HG02798 (cell line): ENCODE measurements at regions not wholly inside any gene's neighbourhood (a gene's known extent, or its start where the extent isn't known, plus 50 kb on each side); places are given as distances from the start of the nearest gene placed in this dataset.

Source experiments
- ATAC-seq: cut with Tn5 transposase; IDR thresholded peaks from one replicate; pipeline ENCODE4 v1.9.1; 2021; ENCODE audit warnings: mild to moderate bottlenecking; ENCODE audit not compliant: unreplicated experiment, poor library complexity

DNA sequence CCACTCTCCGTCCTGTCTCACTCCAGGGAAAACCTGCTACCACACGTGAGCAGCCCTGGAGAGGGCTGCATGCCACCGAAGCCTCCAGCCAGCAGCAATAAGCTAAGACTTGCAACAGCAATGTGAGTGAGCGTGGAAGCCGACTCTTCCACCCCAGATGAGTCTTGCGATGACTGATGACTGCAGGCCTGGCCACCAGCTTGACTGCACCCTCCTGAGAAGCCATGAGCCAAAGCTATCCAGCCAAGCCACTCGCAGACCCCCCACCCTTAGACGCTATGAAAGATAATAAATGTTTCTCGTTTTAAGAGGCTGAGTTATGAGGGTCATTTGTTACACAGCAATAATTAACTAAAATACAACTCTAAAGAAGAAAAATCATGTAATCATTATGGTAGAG, 118.6 kb upstream of the GALNT2 start:
- no peak for ATAC-seq

DNA sequence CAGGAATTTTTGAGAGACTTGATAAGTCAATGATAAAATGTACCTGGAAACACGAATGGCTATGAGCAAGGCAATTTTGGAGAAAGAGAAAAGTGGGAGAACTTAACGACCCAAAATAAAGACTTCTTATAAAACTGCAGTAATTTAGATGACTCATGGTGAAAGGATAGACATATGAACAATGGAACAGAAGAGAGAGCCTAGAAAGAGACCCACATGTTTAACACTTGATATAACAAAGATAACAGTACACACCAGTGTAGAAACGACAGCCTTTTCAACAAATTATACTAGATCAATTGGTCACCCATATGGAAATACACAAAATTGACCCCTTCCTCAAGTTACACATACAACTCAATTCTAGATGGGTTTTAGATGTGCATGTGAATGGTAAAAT, 117.5 kb upstream of the GALNT2 start:
- ATAC-seq: no peak

DNA sequence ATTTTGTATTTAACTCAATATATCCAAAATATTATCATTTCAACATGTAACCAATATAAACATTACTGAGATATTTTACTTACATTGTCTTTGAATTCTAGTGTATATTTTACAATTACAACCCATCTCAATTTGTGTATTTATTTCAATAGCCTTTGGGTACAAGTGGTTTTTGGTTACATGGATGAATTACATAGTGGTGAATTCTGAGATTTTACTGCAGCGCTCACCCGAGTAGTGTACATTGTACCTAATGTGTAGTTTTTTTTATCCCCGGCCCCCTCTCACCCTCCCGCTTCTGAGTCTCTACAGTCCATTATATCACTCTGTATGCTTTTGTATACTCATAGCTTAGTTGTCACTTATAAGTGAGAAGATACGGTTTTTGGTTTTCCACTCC, 117.0 kb upstream of the GALNT2 start:
- no peak for ATAC-seq

DNA sequence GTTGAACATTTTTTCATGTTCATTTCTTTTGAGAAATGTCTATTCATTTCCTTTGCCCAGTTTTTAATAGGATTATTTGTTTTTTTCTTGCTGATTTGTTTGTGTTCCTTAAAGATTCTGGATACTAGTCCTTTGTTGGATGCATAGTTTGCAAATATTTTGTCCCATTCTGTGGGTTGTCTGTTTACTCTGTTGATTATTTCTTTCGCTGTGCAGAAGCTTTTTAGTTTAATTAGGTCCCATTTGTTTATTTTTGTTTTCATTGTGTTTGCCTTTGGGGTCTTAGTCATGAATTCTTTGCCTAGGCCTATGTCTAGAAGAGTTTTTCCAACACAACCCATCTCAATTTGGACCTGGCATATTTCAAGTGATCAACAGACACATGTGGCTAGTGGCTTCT, 116.1 kb upstream of the GALNT2 start:
- ATAC-seq: no peak

DNA sequence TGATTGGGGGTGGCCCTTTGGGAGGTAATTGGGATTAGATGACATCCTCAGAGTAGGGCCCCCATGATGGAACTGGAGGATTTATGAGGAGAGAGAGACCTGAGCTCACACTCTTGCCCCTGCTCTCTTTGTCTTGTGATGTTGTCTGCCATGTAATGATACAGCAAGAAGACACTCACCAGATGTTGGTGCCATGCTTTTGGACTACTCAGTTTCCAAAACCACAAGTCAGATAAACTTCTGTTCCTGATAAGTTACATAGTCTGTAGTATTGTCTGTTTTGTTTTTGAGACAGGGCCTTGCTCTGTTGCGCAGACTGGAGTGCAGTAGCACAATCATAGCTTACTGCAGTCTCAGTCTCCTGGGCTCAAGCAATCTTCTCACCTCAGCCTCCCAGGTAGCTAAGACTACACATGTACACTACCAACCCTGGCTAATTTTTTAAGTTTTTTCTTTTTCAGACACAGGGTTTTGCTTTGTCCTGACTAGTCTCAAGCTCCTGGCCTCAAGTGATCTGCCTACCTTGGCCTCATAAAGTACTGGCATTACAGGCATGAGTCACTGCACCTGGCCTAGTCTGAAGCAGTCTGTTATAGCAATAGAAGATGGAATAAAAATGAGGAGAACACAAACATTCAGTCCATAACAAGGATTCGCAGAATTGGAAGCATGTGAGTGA, 115.0 kb upstream of the GALNT2 start:
- no peak for ATAC-seq

DNA sequence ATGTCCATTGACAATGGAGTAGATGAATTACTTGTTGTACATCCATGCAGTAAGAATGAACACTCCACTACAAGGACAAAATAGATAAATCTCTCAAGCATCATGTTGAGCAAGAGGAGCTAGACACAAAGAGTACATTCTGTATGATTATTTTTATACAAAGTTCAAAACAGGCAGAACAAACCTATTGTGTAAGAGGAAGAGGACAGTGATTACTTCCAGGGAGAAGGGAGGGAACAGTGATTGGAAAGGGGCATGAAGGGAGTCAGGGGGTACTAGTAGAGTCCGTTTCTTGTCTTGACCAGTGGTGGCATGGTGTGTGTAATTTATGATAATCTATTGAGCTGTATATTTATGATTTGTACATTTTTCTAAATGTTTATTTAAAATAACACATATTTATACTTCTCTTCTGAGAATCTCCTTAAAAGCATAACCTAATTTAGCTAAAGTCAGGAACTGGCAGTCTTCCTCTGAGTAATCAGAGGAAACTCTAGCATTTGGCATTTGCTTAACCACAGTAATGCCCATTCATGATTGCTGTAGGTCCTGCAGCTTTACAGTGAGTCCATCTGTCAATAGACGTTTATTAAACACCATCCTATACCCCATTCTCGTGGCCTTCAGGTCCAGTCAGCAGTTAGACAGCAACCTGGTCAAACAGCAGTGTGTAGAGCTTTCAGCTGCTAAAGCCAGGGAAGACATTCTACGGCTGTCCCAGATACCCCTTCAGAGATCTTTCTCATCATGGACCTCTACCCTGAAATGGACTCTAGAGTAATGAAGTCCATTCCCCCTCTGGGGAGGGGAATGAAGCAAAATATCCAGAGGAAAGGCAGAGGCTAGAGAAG, 114.1 kb upstream of the GALNT2 start:
- ATAC-seq: no peak

DNA sequence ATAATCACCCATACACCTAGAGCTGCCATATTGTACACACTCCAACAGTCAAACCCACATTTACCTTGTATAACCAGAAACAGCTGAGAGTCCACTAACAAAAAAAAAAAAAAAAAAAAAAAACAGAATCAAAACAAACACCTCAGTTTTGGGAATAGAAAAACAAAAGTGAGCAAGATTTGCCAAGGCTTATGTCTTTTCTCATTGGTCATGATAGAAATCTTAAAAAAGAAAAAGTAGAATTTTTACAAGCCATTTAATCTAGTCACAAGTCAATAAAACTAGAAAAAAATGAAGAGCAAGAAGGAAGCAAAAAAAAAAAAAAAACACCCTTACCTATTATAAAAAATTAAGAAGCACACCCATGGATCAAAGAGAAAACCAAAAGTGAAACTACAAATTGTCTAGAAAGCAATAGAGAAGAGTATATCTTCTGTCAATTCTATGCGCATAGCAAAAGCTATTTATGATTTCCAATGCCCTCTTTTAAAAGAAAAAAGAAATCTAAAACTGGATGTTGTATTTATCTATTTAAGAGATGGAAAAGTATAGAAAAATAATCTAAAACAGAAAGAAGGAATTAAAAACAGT, 113.2 kb upstream of the GALNT2 start:
- no peak for ATAC-seq

DNA sequence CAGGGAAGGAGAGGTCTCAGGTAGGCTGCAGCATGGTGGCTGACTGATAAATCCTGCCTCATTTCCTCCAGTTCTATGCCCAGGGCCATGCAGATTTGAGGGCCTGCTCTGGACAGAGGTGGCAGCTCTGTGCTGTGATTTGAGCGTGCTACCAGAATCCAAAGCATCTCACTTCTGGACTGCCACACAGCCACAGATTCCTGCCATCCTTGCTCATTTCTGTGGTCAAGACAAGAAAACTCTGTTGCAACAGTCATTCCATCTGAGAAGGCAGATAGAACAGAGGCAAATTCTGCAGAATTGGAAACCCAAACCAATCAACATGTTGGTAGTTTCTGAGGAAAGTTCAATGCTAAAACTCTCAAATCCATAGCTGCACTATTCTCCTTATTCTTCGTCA, 102.8 kb upstream of the GALNT2 start:
- ATAC-seq: no peak

DNA sequence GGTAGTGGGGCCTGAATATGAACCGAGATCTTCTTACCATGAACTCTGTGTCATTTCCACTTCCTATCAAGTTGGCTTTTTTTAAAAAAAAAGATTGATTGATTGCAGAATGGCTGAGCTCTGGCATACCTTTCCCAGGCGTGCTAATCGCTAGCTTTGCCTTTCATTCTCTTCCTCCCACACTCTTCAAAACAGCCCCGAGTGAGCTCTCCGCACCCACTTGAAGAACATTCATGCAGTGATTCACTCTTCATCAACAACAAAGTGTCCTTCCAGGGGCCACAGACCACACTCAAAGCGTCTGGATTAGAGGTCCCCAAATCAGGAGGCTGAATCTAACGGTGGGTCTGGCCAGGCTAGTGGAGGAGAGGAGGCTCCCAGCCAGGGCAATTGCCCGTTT, 96.3 kb upstream of the GALNT2 start:
- ATAC-seq: no peak

DNA sequence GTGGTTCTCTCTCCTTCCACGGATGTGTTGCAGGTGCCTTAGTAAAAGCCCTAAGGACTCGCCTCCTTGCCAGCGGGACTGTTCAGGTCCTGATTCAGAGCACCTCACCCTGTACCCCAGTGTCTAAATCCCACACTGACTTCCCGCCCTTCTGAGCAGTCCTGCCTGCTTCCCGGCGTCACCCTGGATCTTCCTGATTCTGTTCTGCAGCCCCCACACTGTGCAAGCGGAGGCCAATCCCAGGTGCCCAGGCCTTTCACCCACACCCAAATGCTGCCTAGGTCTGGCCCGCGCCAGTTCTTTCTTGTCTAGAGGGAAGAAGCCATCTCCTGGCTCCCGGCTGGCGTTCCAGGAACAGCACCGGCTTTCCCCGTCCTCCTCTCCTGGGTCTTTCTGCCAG, 95.9 kb upstream of the GALNT2 start:
- no peak for ATAC-seq

DNA sequence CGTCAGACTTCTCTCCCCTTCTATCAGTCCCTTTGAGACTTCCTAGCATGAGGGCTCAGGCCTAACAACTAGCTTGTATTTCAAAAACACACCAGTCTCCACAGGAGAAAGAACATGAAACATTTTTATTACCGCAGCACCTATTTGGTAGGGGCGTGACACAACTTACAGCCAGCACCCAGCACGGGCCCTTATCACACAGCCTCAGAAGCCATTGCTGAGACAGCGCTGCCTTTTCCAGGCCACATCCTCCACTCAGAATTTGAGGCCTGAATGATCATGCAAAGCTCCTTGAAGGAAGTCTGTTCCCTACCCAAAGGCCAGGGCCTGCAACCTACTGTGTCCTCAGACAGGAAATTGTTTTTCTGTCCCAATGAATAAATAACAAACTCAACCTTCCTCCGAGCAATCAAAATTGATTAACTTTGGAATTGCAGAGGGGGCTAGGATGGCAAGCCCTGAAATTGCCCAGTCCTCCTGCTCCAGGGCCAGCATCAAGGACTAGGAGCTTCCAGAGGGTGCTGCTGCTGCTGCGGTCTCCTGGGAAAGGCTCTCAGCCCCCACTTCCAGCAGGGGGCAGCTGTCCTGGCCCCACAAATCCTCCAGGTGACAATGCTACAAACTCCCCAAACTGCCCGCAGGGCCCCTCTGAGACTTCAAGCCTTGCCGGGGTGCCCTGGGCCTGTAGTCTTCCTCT, 94.3 kb upstream of the GALNT2 start:
- ATAC-seq: no peak

DNA sequence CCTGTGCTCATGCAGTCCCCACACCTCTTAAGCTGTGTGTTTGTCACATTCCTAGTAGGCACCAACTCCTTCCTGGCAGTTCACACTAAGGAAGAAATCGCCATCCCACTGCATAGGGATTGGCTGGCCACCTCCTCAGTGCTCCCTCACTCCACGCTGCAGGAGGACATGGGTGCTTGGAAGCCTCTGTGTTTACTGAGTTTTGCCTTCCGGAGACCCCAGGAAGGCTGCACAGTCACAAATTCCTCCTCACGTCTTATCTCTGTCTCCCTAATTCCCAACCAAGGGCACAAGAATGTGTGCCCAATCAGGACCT, 93.8 kb upstream of the GALNT2 start:
- ATAC-seq: no peak

DNA sequence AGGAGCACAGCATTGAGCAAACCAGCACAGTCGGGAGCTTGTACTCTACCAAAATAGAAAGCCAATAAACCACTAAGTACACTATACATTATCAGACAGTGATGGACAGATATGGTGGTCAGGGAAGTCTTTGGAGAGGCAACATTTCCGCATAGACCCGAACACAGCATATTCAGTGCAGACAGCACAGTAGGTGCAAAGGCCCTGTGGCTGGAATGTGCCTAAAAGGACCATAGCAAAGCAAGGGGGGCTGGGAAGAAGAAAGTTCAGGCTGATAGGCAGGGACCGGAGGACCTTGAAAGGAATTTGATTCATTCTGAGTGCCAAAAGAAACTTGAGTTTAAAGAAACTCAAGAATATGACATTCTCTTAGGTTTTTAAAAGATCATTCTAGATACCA, 92.0 kb upstream of the GALNT2 start:
- ATAC-seq: no peak

DNA sequence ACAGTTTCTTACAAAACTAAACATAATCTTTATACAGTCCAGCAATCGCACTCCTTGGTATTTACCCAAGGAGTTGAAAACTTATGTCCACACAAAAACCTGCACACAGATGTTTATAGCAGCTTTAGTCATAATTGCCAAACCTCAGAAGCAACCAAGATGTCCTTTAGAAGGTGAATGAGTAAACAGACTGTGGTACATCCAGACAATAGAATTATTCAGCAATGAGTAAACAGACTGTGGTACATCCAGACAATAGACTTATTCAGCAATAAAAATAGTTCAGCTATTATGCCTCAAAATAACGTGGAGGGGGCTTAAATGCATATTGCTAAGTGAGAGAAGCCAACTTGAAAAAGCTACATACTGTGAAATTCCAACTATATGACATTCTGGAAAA, 87.0 kb upstream of the GALNT2 start:
- no peak for ATAC-seq

DNA sequence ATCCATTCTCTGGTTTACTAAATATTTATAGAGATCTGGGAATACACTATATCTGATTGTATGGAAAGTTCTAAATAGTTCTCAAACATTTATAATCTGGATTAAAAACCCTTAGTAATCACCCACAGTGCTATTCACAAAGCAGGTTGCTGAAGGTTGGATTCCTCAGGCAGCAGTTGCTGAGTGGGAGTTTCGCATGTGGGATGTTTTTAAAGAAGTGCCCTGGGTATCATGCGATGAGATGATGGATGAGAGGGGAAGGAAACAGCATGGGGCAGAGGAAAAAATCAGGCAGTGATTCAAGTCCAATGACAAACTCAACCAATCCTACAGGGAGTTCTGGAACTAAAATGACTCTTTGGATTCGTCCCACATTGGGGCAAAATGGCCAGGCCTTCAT, 85.3 kb upstream of the GALNT2 start:
- no peak for ATAC-seq

DNA sequence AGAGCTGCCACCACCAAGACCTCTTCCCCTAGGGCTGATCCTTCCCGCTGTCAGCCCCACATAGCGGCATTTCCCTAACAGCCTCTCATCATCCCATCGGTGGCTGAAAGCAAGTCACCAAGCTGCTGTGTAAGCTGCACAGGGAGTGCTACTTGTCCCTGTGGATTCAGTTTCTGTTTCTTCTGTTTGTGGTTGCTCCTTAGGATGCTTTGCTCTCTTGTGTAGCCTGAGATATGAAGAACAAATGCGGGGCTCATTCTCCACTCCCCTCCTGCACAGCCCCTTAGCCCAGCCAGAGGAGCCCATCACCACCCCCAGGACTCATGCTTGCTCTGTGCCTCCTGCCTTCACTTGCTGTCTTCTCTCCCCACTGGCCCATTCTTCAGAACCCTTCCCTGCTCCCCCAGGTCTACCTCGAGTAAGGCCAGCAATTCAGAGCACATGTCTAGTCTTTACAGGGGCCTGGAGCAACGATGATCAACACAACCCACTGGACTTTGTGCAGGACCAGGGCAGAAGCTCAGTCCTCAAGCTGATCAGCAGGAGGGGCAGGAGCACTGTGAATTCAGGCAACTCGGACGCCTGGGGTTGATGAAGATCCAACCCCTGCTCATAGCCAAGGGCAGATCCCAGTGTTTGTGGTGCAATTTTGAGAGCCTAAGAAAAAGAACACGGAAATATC, 82.6 kb upstream of the GALNT2 start:
- no peak for ATAC-seq

DNA sequence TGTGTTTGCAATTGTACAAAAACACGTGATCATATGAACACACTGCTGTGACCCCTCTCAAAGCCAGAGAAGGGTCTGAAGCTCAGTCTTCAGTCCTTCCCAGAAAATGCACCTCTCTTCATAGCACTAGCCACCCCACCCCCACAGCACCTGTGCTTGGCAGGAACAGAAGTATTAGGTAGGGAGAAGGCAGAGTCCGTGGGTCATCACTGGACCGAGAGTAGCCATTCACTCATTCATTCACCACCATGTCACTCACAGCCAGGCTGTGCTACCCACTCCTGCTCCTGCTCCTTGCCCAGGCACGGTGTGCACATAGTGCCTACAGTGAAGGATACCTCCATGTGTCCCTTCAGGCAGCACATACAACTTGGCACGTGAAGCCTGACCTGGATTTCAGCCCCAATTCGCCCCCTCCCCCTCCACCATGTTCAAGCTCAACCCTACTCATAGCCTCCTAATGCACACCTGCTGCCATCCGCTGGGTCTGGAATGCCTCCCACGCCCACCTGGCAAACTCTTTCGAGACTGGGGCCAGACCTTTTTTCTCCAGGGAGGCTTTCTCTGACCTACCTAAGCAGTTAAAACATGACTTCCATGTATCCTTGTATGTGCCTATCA, 81.9 kb upstream of the GALNT2 start:
- no peak for ATAC-seq

DNA sequence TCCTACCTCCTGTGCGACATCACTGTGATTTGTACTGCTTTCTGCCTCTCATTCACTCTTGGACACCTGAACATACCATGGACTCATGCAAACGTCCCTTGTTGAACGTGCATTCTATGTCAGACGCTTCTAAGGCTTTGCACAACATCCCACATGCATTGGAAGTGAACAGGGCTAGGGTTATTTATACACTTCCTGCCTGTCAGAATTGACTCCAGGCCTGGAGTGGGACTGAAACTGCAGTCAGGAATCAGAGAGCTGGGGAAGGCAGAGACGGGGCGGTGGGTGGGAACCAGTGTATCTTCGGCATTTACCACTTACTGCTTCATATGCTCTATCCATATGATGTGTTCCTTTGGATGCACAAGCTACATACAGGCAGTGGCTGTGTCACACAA, 81.4 kb upstream of the GALNT2 start:
- no peak for ATAC-seq

DNA sequence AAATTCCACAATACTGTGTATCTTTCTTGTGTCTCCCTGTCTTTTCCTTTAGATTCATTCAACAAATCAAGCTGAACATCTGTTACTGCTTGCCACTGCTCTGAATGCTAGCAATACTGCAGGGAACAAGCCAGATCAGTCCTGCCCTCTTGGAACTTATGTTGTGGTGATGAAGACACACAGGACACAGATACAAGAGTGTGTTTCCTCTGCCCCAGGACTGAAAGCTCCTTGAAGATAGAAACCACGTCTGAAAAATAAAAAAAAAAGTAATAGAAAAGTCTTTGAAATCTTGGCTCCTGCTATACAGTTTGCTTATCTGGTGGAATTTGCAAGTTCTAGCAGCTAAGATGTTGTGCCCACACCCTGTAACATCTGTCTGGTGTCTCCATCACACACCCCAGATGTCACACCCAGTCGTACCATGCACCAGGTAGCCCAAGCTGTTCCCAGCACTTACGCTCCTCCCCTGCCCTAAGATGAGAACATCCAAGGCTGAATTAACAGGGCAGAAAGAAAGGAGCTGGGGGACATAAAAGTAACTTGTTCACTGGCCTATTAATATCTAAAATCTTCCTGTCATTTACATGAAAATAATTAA, 80.2 kb upstream of the GALNT2 start:
- no peak for ATAC-seq

DNA sequence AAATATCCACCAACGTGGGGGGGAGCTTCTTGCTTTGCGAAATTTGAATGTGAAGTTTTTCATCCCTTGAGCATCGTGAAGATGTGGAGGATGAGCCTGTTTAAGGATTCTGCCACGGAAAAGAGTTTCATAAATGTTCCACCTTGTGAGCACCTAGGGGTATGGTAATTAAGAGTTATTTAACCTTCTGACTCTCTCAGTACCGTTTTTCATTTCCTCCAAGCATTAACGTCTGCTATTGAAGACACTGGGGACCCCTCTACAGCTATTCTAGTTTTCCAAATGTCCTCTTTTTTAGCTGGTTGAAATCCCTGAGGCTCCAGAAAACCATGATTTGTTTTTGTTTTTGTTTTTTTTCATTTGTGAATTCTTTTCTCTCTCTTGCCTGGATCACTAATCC, 79.1 kb upstream of the GALNT2 start:
- no peak for ATAC-seq
